HCT116 (cell line): ENCODE measurements at regions not wholly inside any gene's neighbourhood (a gene's known extent, or its start where the extent isn't known, plus 50 kb on each side); places are given as distances from the start of the nearest gene placed in this dataset.

Source experiments
- CTCF ChIP-seq, 3 experiments: fragments of 200-600 bp in 1 of 3; sonication (generic) in 1 of 3; IDR thresholded peaks in 2 of 3; conservative IDR thresholded peaks in 1 of 3; 2 replicates each; pipeline ENCODE4 v1.5.1; 2012 to 2017; ENCODE audit warnings: low read depth in 2 of 3, low read length in 2 of 3, antibody characterized with exemption in 1 of 3, borderline replicate concordance in 1 of 3, control low read depth in 1 of 3, mild to moderate bottlenecking in 1 of 3, mixed read lengths in 1 of 3, mixed run types in 1 of 3, moderate library complexity in 1 of 3; ENCODE audit not compliant: insufficient read depth in 1 of 3
- EGR1 ChIP-seq: IDR thresholded peaks from 2 replicates; pipeline ENCODE4 v1.6.1; 2012; ENCODE audit warnings: low read depth
- ELF1 ChIP-seq: IDR thresholded peaks from 2 replicates; pipeline ENCODE4 v1.6.1; 2012; ENCODE audit warnings: low read depth, borderline replicate concordance
- JUND ChIP-seq: IDR thresholded peaks from 2 replicates; pipeline ENCODE4 v1.6.1; 2012
- POLR2A ChIP-seq: IDR thresholded peaks from 2 replicates; pipeline ENCODE4 v1.7.0; 2011; ENCODE audit warnings: borderline replicate concordance; ENCODE audit not compliant: insufficient read depth, insufficient read length; ENCODE audit errors: extremely low read depth
- POLR2AphosphoS5 ChIP-seq: IDR thresholded peaks from 2 replicates; pipeline ENCODE4 v1.6.1; 2011; ENCODE audit warnings: mild to moderate bottlenecking, low read depth, low read length, moderate library complexity
- SIN3A ChIP-seq: IDR thresholded peaks from 2 replicates; pipeline ENCODE4 v1.6.1; 2012; ENCODE audit warnings: low read depth
- SP1 ChIP-seq: IDR thresholded peaks from 2 replicates; pipeline ENCODE4 v1.6.1; 2012; ENCODE audit warnings: low read depth
- SRF ChIP-seq: IDR thresholded peaks from 2 replicates; pipeline ENCODE4 v1.6.1; 2012; ENCODE audit warnings: low read depth
- ZNF274 ChIP-seq: fragments of 200-500 bp; sonication (Bioruptor generic); IDR thresholded peaks from 2 replicates; pipeline ENCODE4 v1.6.1; 2014; ENCODE audit warnings: mild to moderate bottlenecking, low read depth, low read length, inconsistent platforms
- TF ChIP-seq, protein P1 (sequence below): IDR thresholded peaks from 2 replicates; pipeline ENCODE4 v1.6.1; 2012
- TF ChIP-seq, protein P2 (sequence below): IDR thresholded peaks from 2 replicates; pipeline ENCODE4 v1.6.1; 2012; ENCODE audit warnings: low read depth

GRCh38 chr4:13733817-13734216 lies 106.3 kb upstream of the BOD1L1 start:
- TF ChIP-seq CTCF (IDR thresholded peaks at IDR 0.05 in 2 of 3, conservative IDR thresholded peaks at IDR 0.05 in 1 of 3; ENCODE audit: borderline replicate concordance in 1 of 3, insufficient read depth in 1 of 3, low read depth in 2 of 3, low read length in 2 of 3) = no peak
- TF ChIP-seq POLR2AphosphoS5 = no peak
- TF ChIP-seq, protein P1, sequence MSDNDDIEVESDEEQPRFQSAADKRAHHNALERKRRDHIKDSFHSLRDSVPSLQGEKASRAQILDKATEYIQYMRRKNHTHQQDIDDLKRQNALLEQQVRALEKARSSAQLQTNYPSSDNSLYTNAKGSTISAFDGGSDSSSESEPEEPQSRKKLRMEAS = no peak
- TF ChIP-seq, protein P2, sequence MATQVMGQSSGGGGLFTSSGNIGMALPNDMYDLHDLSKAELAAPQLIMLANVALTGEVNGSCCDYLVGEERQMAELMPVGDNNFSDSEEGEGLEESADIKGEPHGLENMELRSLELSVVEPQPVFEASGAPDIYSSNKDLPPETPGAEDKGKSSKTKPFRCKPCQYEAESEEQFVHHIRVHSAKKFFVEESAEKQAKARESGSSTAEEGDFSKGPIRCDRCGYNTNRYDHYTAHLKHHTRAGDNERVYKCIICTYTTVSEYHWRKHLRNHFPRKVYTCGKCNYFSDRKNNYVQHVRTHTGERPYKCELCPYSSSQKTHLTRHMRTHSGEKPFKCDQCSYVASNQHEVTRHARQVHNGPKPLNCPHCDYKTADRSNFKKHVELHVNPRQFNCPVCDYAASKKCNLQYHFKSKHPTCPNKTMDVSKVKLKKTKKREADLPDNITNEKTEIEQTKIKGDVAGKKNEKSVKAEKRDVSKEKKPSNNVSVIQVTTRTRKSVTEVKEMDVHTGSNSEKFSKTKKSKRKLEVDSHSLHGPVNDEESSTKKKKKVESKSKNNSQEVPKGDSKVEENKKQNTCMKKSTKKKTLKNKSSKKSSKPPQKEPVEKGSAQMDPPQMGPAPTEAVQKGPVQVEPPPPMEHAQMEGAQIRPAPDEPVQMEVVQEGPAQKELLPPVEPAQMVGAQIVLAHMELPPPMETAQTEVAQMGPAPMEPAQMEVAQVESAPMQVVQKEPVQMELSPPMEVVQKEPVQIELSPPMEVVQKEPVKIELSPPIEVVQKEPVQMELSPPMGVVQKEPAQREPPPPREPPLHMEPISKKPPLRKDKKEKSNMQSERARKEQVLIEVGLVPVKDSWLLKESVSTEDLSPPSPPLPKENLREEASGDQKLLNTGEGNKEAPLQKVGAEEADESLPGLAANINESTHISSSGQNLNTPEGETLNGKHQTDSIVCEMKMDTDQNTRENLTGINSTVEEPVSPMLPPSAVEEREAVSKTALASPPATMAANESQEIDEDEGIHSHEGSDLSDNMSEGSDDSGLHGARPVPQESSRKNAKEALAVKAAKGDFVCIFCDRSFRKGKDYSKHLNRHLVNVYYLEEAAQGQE = no peak
- TF ChIP-seq ELF1 = no peak
- TF ChIP-seq POLR2A = no peak
- no peak for TF ChIP-seq JUND
- no peak for TF ChIP-seq ZNF274
- no peak for TF ChIP-seq EGR1
- TF ChIP-seq SRF = no peak
- TF ChIP-seq SIN3A = no peak
- TF ChIP-seq SP1 = no peak
